HG03103 (cell line): ENCODE measurements at regions not wholly inside any gene's neighbourhood (a gene's known extent, or its start where the extent isn't known, plus 50 kb on each side); places are given as distances from the start of the nearest gene placed in this dataset.

Experiments used
- ATAC-seq: cut with Tn5 transposase; IDR thresholded peaks from one replicate; pipeline ENCODE4 v1.9.1; 2021; ENCODE audit warnings: low read depth; ENCODE audit not compliant: unreplicated experiment

- no peak for ATAC-seq
Measured at GRCh38 chr17:68749349-68750207, 148.4 kb upstream of the FAM20A start.

GRCh38 chr17:68748381-68748780, 147.2 kb upstream of the FAM20A start:
- no peak for ATAC-seq

- no peak for ATAC-seq
Measured at GRCh38 chr17:68740555-68741447, 139.6 kb upstream of the FAM20A start.

GRCh38 chr17:68737761-68738443, 136.7 kb upstream of the FAM20A start:
- ATAC-seq: no peak

GRCh38 chr17:68734931-68735330, 133.8 kb upstream of the FAM20A start:
- ATAC-seq: no peak

GRCh38 chr17:68734187-68734900, 133.2 kb upstream of the FAM20A start:
- ATAC-seq: no peak

GRCh38 chr17:68733241-68734176, 132.3 kb upstream of the FAM20A start:
- no peak for ATAC-seq

GRCh38 chr17:68732301-68732749, 131.2 kb upstream of the FAM20A start:
- ATAC-seq: no peak

- no peak for ATAC-seq
Measured at GRCh38 chr17:68731465-68731864, 130.3 kb upstream of the FAM20A start.

GRCh38 chr17:68719431-68719830, 118.3 kb upstream of the FAM20A start:
- no peak for ATAC-seq

GRCh38 chr17:68718926-68719325, 117.8 kb upstream of the FAM20A start:
- ATAC-seq: no peak

- ATAC-seq: no peak
Measured at GRCh38 chr17:68718465-68718864, 117.3 kb upstream of the FAM20A start.

GRCh38 chr17:68714676-68715075, 113.5 kb upstream of the FAM20A start:
- no peak for ATAC-seq

GRCh38 chr17:68711858-68712257, 110.7 kb upstream of the FAM20A start:
- no peak for ATAC-seq

- no peak for ATAC-seq
Measured at GRCh38 chr17:68710976-68711375, 109.8 kb upstream of the FAM20A start.

- ATAC-seq: no peak
Measured at GRCh38 chr17:68710035-68710780, 109.0 kb upstream of the FAM20A start.

GRCh38 chr17:68709461-68709860, 108.3 kb upstream of the FAM20A start:
- no peak for ATAC-seq

GRCh38 chr17:68707031-68707430, 105.9 kb upstream of the FAM20A start:
- no peak for ATAC-seq
